HepG2 (cell line): ENCODE measurements at regions not wholly inside any gene's neighbourhood (a gene's known extent, or its start where the extent isn't known, plus 50 kb on each side); places are given as distances from the start of the nearest gene placed in this dataset.

Source experiments
- ATAC-seq: fragments of 200-7000 bp; cut with Tn5 transposase; 3 replicates; pipeline ENCODE4 v1.9.1; 2020; ENCODE audit warnings: mild to moderate bottlenecking, moderate library complexity
- BruUV-seq: library from RNA; stranded (reverse); fragments of 400-500 nt; replicated peaks from 2 replicates; lab custom pipeline; 2021; lab: Mats Ljungman, UMichigan
- CTCF ChIA-PET: fragments of 300-600 bp; formaldehyde crosslinking; extraction: SDS; loops from one replicate; lab custom pipeline; 2021; ENCODE audit warnings: low total read pairs, inconsistent platforms, low intra/inter-chr PET ratio; lab: Yijun Ruan, JAX
- POLR2A ChIA-PET: fragments of 350-600 bp; sonication (Branson Sonifier 250); formaldehyde crosslinking; loops from one replicate; lab custom pipeline; 2020; ENCODE audit warnings: antibody characterized with exemption, inconsistent platforms; lab: Yijun Ruan, JAX
- DNase-seq: peaks from one replicate; pipeline ENCODE4 v3.0.0-alpha.2; 2015; ENCODE audit warnings: low spot score
- FAIRE-seq: peaks from 3 replicates; lab custom pipeline; 2011; peaks lifted over from hg19 to GRCh38; lab: Jason Lieb, UNC
- H2AFZ ChIP-seq: one replicate; pipeline ENCODE4 v1.6.1; 2011; ENCODE audit warnings: low read length, inconsistent platforms
- H3K27ac ChIP-seq: fragments of 300-600 bp; 3 replicates; pipeline ENCODE4 v1.8.0; 2011; ENCODE audit warnings: mixed run types, mild to moderate bottlenecking, mixed read lengths, low read length, inconsistent platforms; ENCODE audit not compliant: insufficient read depth; ENCODE audit errors: extremely low read length
- H3K27me3 ChIP-seq, 2 experiments: fragments of 200-600 bp in 1 of 2; 2 replicates in 1 of 2; 3 replicates in 1 of 2; pipeline versions ENCODE4 v1.6.0 to v1.8.0; 2011; ENCODE audit warnings: low read length in 2 of 2, mild to moderate bottlenecking in 2 of 2, moderate library complexity in 2 of 2, inconsistent platforms in 1 of 2; ENCODE audit not compliant: insufficient read depth in 2 of 2, control insufficient read depth in 1 of 2
- H3K36me3 ChIP-seq, 2 experiments: fragments of 200-600 bp in 1 of 2; replicated peaks in 1 of 2; 2 replicates in 1 of 2; 3 replicates in 1 of 2; pipeline versions ENCODE4 v1.5.1 to v1.8.0; 2011; ENCODE audit warnings: low read length in 2 of 2, inconsistent platforms in 1 of 2; ENCODE audit not compliant: insufficient read depth in 2 of 2, control insufficient read depth in 1 of 2
- H3K4me1 ChIP-seq: 2 replicates; pipeline ENCODE4 v1.5.1; 2012; ENCODE audit warnings: low read length, inconsistent platforms; ENCODE audit not compliant: insufficient read depth
- H3K4me2 ChIP-seq: 2 replicates; pipeline ENCODE4 v1.6.0; 2011; ENCODE audit warnings: low read depth, low read length, inconsistent platforms
- H3K4me3 ChIP-seq, 3 experiments: fragments of 200-600 bp in 1 of 3; sonication (generic), shearing (Covaris generic) in 1 of 3; replicated peaks in 1 of 3; 2 replicates each; pipeline ENCODE4 v1.5.1; 2011 to 2016; ENCODE audit warnings: low read length in 3 of 3, inconsistent platforms in 2 of 3, low read depth in 2 of 3, mild to moderate bottlenecking in 2 of 3, control low read depth in 1 of 3, mixed read lengths in 1 of 3; ENCODE audit not compliant: insufficient read depth in 1 of 3
- H3K79me2 ChIP-seq: one replicate; pipeline ENCODE4 v1.6.1; 2011; ENCODE audit warnings: low read length, inconsistent platforms; ENCODE audit not compliant: insufficient read depth
- H3K9ac ChIP-seq: 2 replicates; pipeline ENCODE4 v1.6.0; 2011; ENCODE audit warnings: mild to moderate bottlenecking, low read depth, low read length, inconsistent platforms; ENCODE audit not compliant: insufficient read depth
- H3K9me3 ChIP-seq: 2 replicates; pipeline ENCODE4 v1.5.1; 2012; ENCODE audit warnings: mild to moderate bottlenecking, low read length
- H4K20me1 ChIP-seq: 2 replicates; pipeline ENCODE4 v1.6.0; 2011; ENCODE audit warnings: inconsistent platforms, mild to moderate bottlenecking, low read length, moderate library complexity; ENCODE audit not compliant: insufficient read depth
- CBX2 ChIP-seq, 2 experiments: fragments of 200-600 bp in 1 of 2; sonication (generic); formaldehyde crosslinking in 1 of 2; IDR thresholded peaks; 2 replicates each; pipeline versions ENCODE4 v1.7.0 to v1.8.1; 2018 to 2022; ENCODE audit warnings: low read depth in 2 of 2, low read length in 1 of 2, mild to moderate bottlenecking in 1 of 2, missing genetic modification reagents in 1 of 2
- GFI1 ChIP-seq: sonication (generic); formaldehyde crosslinking; IDR thresholded peaks from 2 replicates; pipeline ENCODE4 v1.5.0; 2020; ENCODE audit warnings: missing genetic modification reagents, mild to moderate bottlenecking, borderline replicate concordance
- KLF12 ChIP-seq: sonication (generic); formaldehyde crosslinking; IDR thresholded peaks from 2 replicates; pipeline ENCODE4 v1.4.0; 2020; ENCODE audit warnings: missing genetic modification reagents, borderline replicate concordance
- NFE2L2 ChIP-seq: fragments of 150-350 bp; IDR thresholded peaks from 2 replicates; pipeline ENCODE4 v1.6.1; 2014; ENCODE audit warnings: low read length
- PRDM10 ChIP-seq: sonication (generic); formaldehyde crosslinking; IDR thresholded peaks from 2 replicates; pipeline ENCODE4 v1.4.0; 2020; ENCODE audit warnings: low read depth, missing genetic modification reagents
- THRA ChIP-seq: sonication (generic); formaldehyde crosslinking; IDR thresholded peaks from 2 replicates; pipeline ENCODE4 v1.4.0; 2020; ENCODE audit warnings: missing genetic modification reagents, borderline replicate concordance
- ZBTB44 ChIP-seq: sonication (generic); formaldehyde crosslinking; IDR thresholded peaks from 2 replicates; pipeline ENCODE4 v1.4.0; 2020; ENCODE audit warnings: missing genetic modification reagents
- WGBS: methylation state at CpG from one replicate; pipeline ENCODE4 v1.1.6; 2017; ENCODE audit warnings: low lambda C conversion rate; 5-methylcytosine and 5-hydroxymethylcytosine counted together
- in situ Hi-C: cut with HindIII; loops from 2 replicates; pipeline ENCODE4 v1.10.0; 2017; ENCODE audit warnings: low pct_unique_long_range_greater_than_20kb; ENCODE audit not compliant: extremely low pct_ligation_motif_present
- intact Hi-C: fragments of 100-400 bp; cut with micrococcal nuclease; formaldehyde crosslinking; loops from one replicate; pipeline ENCODE4 v1.10.0; 2022; ENCODE audit not compliant: unreplicated experiment

GRCh38 chr2:9710311-9710710 is 79.5 kb upstream of the YWHAQ start (continued):
- no peak for TF ChIP-seq PRDM10 (CRISPR knock-in tag)
- no peak for TF ChIP-seq GFI1 (CRISPR knock-in tag)
- no peak for TF ChIP-seq ZBTB44 (CRISPR knock-in tag)
- no peak for TF ChIP-seq CBX2 (IDR thresholded peaks at IDR 0.05; ENCODE audit: low read depth, low read length)
- TF ChIP-seq CBX2 (CRISPR knock-in tag; IDR thresholded peaks at IDR 0.05; ENCODE audit: low read depth), result no peak
- no peak for TF ChIP-seq NFE2L2

- no peak for ATAC-seq
- no peak for TF ChIP-seq THRA (CRISPR knock-in tag)
- no peak for TF ChIP-seq KLF12 (CRISPR knock-in tag)
- FAIRE-seq, result no peak
- Histone ChIP-seq H3K27me3 (peaks cover 4 to 22% of the 10 kb centered on the region in 2 experiments; a peak in 4 of 5 replicates), H3K9ac (no peak overlapping the region), H3K79me2 (no peaks in the 10 kb centered on the region), H3K9me3 (no peaks in the 10 kb centered on the region), H3K36me3 (no peaks in the 10 kb centered on the region), H3K4me1 (peaks cover 8% of the 10 kb centered on the region), H2AFZ (no peak overlapping the region), H3K4me3 (no peak overlapping the region), H3K4me2 (no peak overlapping the region), H3K27ac (no peak overlapping the region), H4K20me1 (no peaks in the 10 kb centered on the region)
- 59% methylated on average over 11 of the region's 11 CpGs for WGBS
- no peak for DNase-seq
- POLR2A ChIA-PET, result no interaction called here
- intact Hi-C loops, result no loop called here
- CTCF ChIA-PET, result no interaction called here
- BruUV-seq, result no TSS peak
- in situ Hi-C loops, result no loop called here
Measured at GRCh38 chr2:9712263-9712662, 81.5 kb upstream of the YWHAQ start.
